ENCODE measurements at regions not wholly inside any gene's neighbourhood (a gene's known extent, or its start where the extent isn't known, plus 50 kb on each side); places are given as distances from the start of the nearest gene placed in this dataset.

DNA sequence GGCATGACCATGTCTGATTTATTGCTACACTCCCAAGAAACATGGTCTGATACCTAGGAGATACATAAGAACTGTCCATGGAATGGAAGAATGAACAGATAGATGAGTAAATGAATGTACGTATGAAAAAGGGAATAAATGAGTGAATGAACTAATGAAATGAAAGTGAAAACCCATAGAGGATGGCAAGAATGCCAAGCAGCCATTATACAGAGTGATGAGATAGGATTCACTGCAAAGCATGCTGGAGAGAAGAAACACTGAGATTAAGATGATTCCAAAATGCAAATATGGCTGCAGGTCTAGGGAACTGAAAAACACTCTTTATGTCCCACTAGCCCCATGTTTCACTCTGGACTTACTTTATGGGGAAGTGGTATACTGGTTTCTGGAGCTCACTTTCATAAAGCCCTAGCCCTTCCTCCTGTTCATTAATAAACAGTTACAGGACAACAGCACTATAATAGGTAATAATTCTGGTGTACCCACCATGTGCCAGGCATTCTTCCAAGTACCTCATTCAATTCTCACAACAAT is 170.3 kb upstream of the RAD23B start:
- TF ChIP-seq, protein P1, sequence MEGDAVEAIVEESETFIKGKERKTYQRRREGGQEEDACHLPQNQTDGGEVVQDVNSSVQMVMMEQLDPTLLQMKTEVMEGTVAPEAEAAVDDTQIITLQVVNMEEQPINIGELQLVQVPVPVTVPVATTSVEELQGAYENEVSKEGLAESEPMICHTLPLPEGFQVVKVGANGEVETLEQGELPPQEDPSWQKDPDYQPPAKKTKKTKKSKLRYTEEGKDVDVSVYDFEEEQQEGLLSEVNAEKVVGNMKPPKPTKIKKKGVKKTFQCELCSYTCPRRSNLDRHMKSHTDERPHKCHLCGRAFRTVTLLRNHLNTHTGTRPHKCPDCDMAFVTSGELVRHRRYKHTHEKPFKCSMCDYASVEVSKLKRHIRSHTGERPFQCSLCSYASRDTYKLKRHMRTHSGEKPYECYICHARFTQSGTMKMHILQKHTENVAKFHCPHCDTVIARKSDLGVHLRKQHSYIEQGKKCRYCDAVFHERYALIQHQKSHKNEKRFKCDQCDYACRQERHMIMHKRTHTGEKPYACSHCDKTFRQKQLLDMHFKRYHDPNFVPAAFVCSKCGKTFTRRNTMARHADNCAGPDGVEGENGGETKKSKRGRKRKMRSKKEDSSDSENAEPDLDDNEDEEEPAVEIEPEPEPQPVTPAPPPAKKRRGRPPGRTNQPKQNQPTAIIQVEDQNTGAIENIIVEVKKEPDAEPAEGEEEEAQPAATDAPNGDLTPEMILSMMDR (conservative IDR thresholded peaks at IDR 0.05; ENCODE audit: low read depth, low read length): no peak
- TF ChIP-seq EZH2 (IDR thresholded peaks at IDR 0.05; ENCODE audit: borderline replicate concordance, low read depth, low read length, poor library complexity, severe bottlenecking): no peak
